PFSK-1 (cell line): ENCODE measurements at regions not wholly inside any gene's neighbourhood (a gene's known extent, or its start where the extent isn't known, plus 50 kb on each side); places are given as distances from the start of the nearest gene placed in this dataset.

Experiments used
- FOXP2 ChIP-seq: optimal IDR thresholded peaks from 2 replicates; pipeline ENCODE3; 2011; ENCODE audit warnings: borderline replicate concordance, control low read depth, inconsistent platforms; ENCODE audit not compliant: insufficient read depth; ENCODE audit errors: extremely low read length, extremely low read depth
- POLR2AphosphoS5 ChIP-seq: IDR thresholded peaks from 2 replicates; pipeline ENCODE4 v1.6.1; 2012; ENCODE audit warnings: low read depth, mild to moderate bottlenecking, control low read depth, low read length, moderate library complexity
- SIN3A ChIP-seq: IDR thresholded peaks from 2 replicates; pipeline ENCODE4 v1.6.1; 2012; ENCODE audit warnings: mild to moderate bottlenecking, low read length, moderate library complexity, borderline replicate concordance; ENCODE audit not compliant: insufficient read depth
- TAF1 ChIP-seq: IDR thresholded peaks from 2 replicates; pipeline ENCODE4 v1.6.1; 2012; ENCODE audit warnings: low read length, control low read depth, borderline replicate concordance; ENCODE audit not compliant: insufficient read depth
- TF ChIP-seq, protein P1 (sequence below), 2 experiments: IDR thresholded peaks; 2 replicates each; pipeline versions ENCODE4 v1.6.1 to v1.8.0; 2011 to 2012; ENCODE audit warnings: low read depth in 2 of 2, low read length in 2 of 2, control low read depth in 1 of 2, inconsistent platforms in 1 of 2, mild to moderate bottlenecking in 1 of 2, moderate library complexity in 1 of 2; ENCODE audit not compliant: insufficient read depth in 1 of 2

DNA sequence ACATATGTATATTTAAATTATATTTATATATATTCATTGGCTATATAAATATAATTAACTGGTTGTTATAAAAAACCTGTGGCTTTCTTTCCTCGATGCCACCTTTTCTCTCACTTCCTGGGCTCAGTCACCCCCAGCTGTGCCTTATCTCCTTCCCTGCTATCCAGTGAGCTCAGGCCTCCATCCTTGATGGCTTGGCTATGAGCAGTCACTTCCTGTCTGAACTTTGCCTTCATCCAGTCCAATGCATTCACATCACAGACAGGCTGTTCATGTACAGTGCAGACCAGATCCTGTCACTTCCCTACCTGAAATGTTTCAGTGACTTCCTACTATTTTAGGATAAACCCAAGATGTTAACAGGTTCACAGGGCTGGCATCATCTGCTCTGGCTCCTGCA lies 115.3 kb upstream of the PRB2 start:
- TF ChIP-seq POLR2AphosphoS5 = no peak
- TF ChIP-seq SIN3A = no peak
- TF ChIP-seq FOXP2 = no peak
- no peak for TF ChIP-seq TAF1
- TF ChIP-seq, protein P1, sequence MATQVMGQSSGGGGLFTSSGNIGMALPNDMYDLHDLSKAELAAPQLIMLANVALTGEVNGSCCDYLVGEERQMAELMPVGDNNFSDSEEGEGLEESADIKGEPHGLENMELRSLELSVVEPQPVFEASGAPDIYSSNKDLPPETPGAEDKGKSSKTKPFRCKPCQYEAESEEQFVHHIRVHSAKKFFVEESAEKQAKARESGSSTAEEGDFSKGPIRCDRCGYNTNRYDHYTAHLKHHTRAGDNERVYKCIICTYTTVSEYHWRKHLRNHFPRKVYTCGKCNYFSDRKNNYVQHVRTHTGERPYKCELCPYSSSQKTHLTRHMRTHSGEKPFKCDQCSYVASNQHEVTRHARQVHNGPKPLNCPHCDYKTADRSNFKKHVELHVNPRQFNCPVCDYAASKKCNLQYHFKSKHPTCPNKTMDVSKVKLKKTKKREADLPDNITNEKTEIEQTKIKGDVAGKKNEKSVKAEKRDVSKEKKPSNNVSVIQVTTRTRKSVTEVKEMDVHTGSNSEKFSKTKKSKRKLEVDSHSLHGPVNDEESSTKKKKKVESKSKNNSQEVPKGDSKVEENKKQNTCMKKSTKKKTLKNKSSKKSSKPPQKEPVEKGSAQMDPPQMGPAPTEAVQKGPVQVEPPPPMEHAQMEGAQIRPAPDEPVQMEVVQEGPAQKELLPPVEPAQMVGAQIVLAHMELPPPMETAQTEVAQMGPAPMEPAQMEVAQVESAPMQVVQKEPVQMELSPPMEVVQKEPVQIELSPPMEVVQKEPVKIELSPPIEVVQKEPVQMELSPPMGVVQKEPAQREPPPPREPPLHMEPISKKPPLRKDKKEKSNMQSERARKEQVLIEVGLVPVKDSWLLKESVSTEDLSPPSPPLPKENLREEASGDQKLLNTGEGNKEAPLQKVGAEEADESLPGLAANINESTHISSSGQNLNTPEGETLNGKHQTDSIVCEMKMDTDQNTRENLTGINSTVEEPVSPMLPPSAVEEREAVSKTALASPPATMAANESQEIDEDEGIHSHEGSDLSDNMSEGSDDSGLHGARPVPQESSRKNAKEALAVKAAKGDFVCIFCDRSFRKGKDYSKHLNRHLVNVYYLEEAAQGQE (IDR thresholded peaks at IDR 0.05; ENCODE audit: insufficient read depth in 1 of 2, low read depth in 2 of 2, low read length in 2 of 2) = no peak
